Endodermal cell (in vitro differentiated cells): ENCODE measurements at regions not wholly inside any gene's neighbourhood (a gene's known extent, or its start where the extent isn't known, plus 50 kb on each side); places are given as distances from the start of the nearest gene placed in this dataset.
"Not testable (repeated sequence)": the region's sequence is repeated elsewhere in the genome, so short reads cannot be mapped to it uniquely, and the experiment has no call there.

Source experiments
- DNase-seq: peaks from one replicate; pipeline ENCODE4 v3.0.0-alpha.2; 2017
- H3K27ac ChIP-seq: 2 replicates; pipeline ENCODE4 v1.5.1; 2013; ENCODE audit warnings: mild to moderate bottlenecking, low read depth, low read length, moderate library complexity
- H3K27me3 ChIP-seq: 2 replicates; pipeline ENCODE4 v1.6.1; 2013; ENCODE audit warnings: mild to moderate bottlenecking, low read length, moderate library complexity; ENCODE audit not compliant: insufficient read depth, control insufficient read depth, poor library complexity, severe bottlenecking
- H3K36me3 ChIP-seq: 2 replicates; pipeline ENCODE4 v1.7.0; 2013; ENCODE audit warnings: mild to moderate bottlenecking, low read length, moderate library complexity; ENCODE audit not compliant: control insufficient read depth, insufficient read depth
- H3K4me1 ChIP-seq: one replicate; pipeline ENCODE4 v1.7.0; 2013; ENCODE audit warnings: low read length; ENCODE audit not compliant: control insufficient read depth, insufficient read depth
- H3K4me3 ChIP-seq: 2 replicates; pipeline ENCODE4 v1.5.1; 2013; ENCODE audit warnings: mild to moderate bottlenecking, low read length, moderate library complexity
- H3K9ac ChIP-seq: 2 replicates; pipeline ENCODE4 v1.6.1; 2013; ENCODE audit warnings: mild to moderate bottlenecking, low read length, moderate library complexity; ENCODE audit not compliant: poor library complexity, severe bottlenecking; ENCODE audit errors: extremely low read depth
- H3K9me3 ChIP-seq: 2 replicates; pipeline ENCODE4 v1.6.1; 2013; ENCODE audit warnings: mild to moderate bottlenecking, low read length, moderate library complexity; ENCODE audit not compliant: control insufficient read depth
- H3K27ac Mint-ChIP-seq: 2 replicates; pipeline ENCODE4 v1.8.0; 2020; ENCODE audit warnings: mixed read lengths
- H3K27me3 Mint-ChIP-seq: 2 replicates; pipeline ENCODE4 v1.8.0; 2021; ENCODE audit warnings: mild to moderate bottlenecking, mixed read lengths; ENCODE audit not compliant: insufficient read depth
- H3K36me3 Mint-ChIP-seq: 2 replicates; pipeline ENCODE4 v1.8.0; 2020; ENCODE audit warnings: low read depth, mixed read lengths
- H3K4me1 Mint-ChIP-seq: 2 replicates; pipeline ENCODE4 v1.8.0; 2020; ENCODE audit warnings: mixed read lengths
- H3K4me3 Mint-ChIP-seq: 2 replicates; pipeline ENCODE4 v1.8.0; 2020; ENCODE audit warnings: mild to moderate bottlenecking, moderate library complexity, mixed read lengths
- H3K9me3 Mint-ChIP-seq: 2 replicates; pipeline ENCODE4 v1.8.0; 2020; ENCODE audit warnings: mild to moderate bottlenecking, mixed read lengths
- CTCF ChIP-seq: fragments of 200-600 bp; sonication (generic); conservative IDR thresholded peaks from 2 replicates; pipeline ENCODE4 v1.5.0; 2021; ENCODE audit warnings: antibody characterized with exemption, mild to moderate bottlenecking
- WGBS, 2 experiments: methylation state at CpG; one replicate each; pipeline versions ENCODE4 v1.1.5 to v1.1.7; 2013; ENCODE audit warnings: missing lambda C conversion rate in 2 of 2, mixed read lengths in 1 of 2; ENCODE audit not compliant: insufficient coverage in 1 of 2, insufficient read length in 1 of 2; 5-methylcytosine and 5-hydroxymethylcytosine counted together

- no peak overlapping the region for H3K4me3 Mint-ChIP-seq
- H3K4me3 ChIP-seq: no peak overlapping the region
Measured at GRCh38 chr4:75259306-75259705, 254.9 kb downstream of the RCHY1 start.

GRCh38 chr4:75255261-75255660 is 258.9 kb downstream of the RCHY1 start:
- 84 to 94% methylated on average over 3 to 4 of the region's 4 CpGs for WGBS, 2 experiments
- H3K9me3 ChIP-seq: no peaks in the 10 kb centered on the region
- no peaks in the 10 kb centered on the region for H3K36me3 ChIP-seq
- H3K4me1 ChIP-seq: no peaks in the 10 kb centered on the region
- DNase-seq: no peak
- no peak overlapping the region for H3K27ac Mint-ChIP-seq
- no peak overlapping the region for H3K4me3 Mint-ChIP-seq
- no peak overlapping the region for H3K27ac ChIP-seq
- H3K36me3 Mint-ChIP-seq: no peaks in the 10 kb centered on the region
- peaks cover 2% of the 10 kb centered on the region for H3K4me1 Mint-ChIP-seq
- H3K27me3 Mint-ChIP-seq: peaks cover 3% of the 10 kb centered on the region
- TF ChIP-seq CTCF: no peak
- H3K9me3 Mint-ChIP-seq: no peaks in the 10 kb centered on the region
- no peak overlapping the region for H3K9ac ChIP-seq
- H3K27me3 ChIP-seq: no peaks in the 10 kb centered on the region
- no peak overlapping the region for H3K4me3 ChIP-seq

More at GRCh38 chr4:75259306-75259705, 254.9 kb downstream of the RCHY1 start:
- Mint-ChIP-seq H3K27ac (no peak overlapping the region), H3K36me3 (no peaks in the 10 kb centered on the region), H3K9me3 (peaks cover 2% of the 10 kb centered on the region), H3K27me3 (peaks cover 3% of the 10 kb centered on the region), H3K4me1 (peaks cover 14% of the 10 kb centered on the region)
- H3K9me3 ChIP-seq: no peaks in the 10 kb centered on the region
- H3K4me1 ChIP-seq: no peaks in the 10 kb centered on the region
- 90 to 100% methylated on average over 1 to 2 of the region's 2 CpGs for WGBS, 2 experiments
- H3K27ac ChIP-seq: no peak overlapping the region
- H3K9ac ChIP-seq: no peak overlapping the region
- no peaks in the 10 kb centered on the region for H3K27me3 ChIP-seq
- no peak for TF ChIP-seq CTCF
- no peaks in the 10 kb centered on the region for H3K36me3 ChIP-seq
- no peak for DNase-seq

- Mint-ChIP-seq H3K4me1 (no peaks in the 10 kb centered on the region), H3K4me3 (no peak overlapping the region)
- no peak overlapping the region for H3K27ac ChIP-seq
Measured at GRCh38 chr4:75254745-75255144, 259.5 kb downstream of the RCHY1 start.

GRCh38 chr4:75253094-75253493 is 261.1 kb downstream of the RCHY1 start:
- H3K4me1 Mint-ChIP-seq, H3K27me3 Mint-ChIP-seq, H3K27ac ChIP-seq, H3K9ac ChIP-seq, H3K9me3 Mint-ChIP-seq, H3K9me3 ChIP-seq, H3K4me3 Mint-ChIP-seq, H3K4me3 ChIP-seq, H3K27ac Mint-ChIP-seq, H3K36me3 Mint-ChIP-seq, H3K36me3 ChIP-seq, H3K4me1 ChIP-seq, DNase-seq, H3K27me3 ChIP-seq: not testable (repeated sequence)
- 95 to 100% methylated on average over 1 to 3 of the region's 4 CpGs for WGBS, 2 experiments

More at GRCh38 chr4:75254745-75255144, 259.5 kb downstream of the RCHY1 start:
- 82 to 92% methylated on average over 1 to 5 of the region's 6 CpGs for WGBS, 2 experiments
- H3K9me3 Mint-ChIP-seq: no peaks in the 10 kb centered on the region
- Histone ChIP-seq H3K9ac (no peak overlapping the region), H3K27me3 (no peaks in the 10 kb centered on the region), H3K4me3 (no peak overlapping the region), H3K9me3 (no peaks in the 10 kb centered on the region), H3K4me1 (no peaks in the 10 kb centered on the region), H3K36me3 (no peaks in the 10 kb centered on the region)
- no peak overlapping the region for H3K27ac Mint-ChIP-seq
- TF ChIP-seq CTCF: no peak
- H3K36me3 Mint-ChIP-seq: no peaks in the 10 kb centered on the region
- H3K27me3 Mint-ChIP-seq: peaks cover 2% of the 10 kb centered on the region
- DNase-seq: no peak
